IMR-90 (cell line): ENCODE measurements at regions not wholly inside any gene's neighbourhood (a gene's known extent, or its start where the extent isn't known, plus 50 kb on each side); places are given as distances from the start of the nearest gene placed in this dataset.

Experiments used
- ATAC-seq: fragments of 200-7000 bp; cut with Tn5 transposase; 2 replicates; pipeline ENCODE4 v1.9.1; 2020; ENCODE audit warnings: low read depth, mild to moderate bottlenecking, moderate library complexity
- BruUV-seq: library from RNA; stranded (reverse); fragments of 400-500 nt; replicated peaks from 2 replicates; lab custom pipeline; 2021; lab: Mats Ljungman, UMichigan
- CTCF ChIA-PET: fragments of 300-600 bp; formaldehyde crosslinking; extraction: SDS; loops from one replicate; lab custom pipeline; 2021; ENCODE audit warnings: antibody characterized with exemption; lab: Yijun Ruan, JAX
- POLR2A ChIA-PET: fragments of 300-600 bp; sonication (Branson Sonifier 250); formaldehyde crosslinking; loops from one replicate; lab custom pipeline; 2022; ENCODE audit warnings: antibody characterized with exemption; ENCODE audit not compliant: unreplicated experiment; lab: Charles Lee
- DNase-seq: peaks from one replicate; pipeline ENCODE4 v3.0.0; 2013
- H2AFZ ChIP-seq: replicated peaks from 2 replicates; pipeline ENCODE3; 2013; ENCODE audit warnings: low read length, mild to moderate bottlenecking; ENCODE audit not compliant: poor library complexity
- H2AK5ac ChIP-seq: 2 replicates; pipeline ENCODE4 v1.6.1; 2013; ENCODE audit warnings: low read depth, low read length, inconsistent platforms
- H2AK9ac ChIP-seq: replicated peaks from 2 replicates; pipeline ENCODE3; 2013; ENCODE audit warnings: mild to moderate bottlenecking, low read depth, low read length, moderate library complexity; ENCODE audit not compliant: poor library complexity
- H2BK120ac ChIP-seq: 2 replicates; pipeline ENCODE4 v1.6.1; 2013; ENCODE audit warnings: low read depth, low read length, inconsistent platforms
- H2BK15ac ChIP-seq: 3 replicates; pipeline ENCODE4 v1.6.1; 2013; ENCODE audit warnings: low read depth, low read length, inconsistent platforms
- H2BK20ac ChIP-seq: 2 replicates; pipeline ENCODE4 v1.6.1; 2013; ENCODE audit warnings: low read depth, mild to moderate bottlenecking, inconsistent platforms, low read length, moderate library complexity
- H2BK5ac ChIP-seq: 2 replicates; pipeline ENCODE4 v1.6.1; 2013; ENCODE audit warnings: mild to moderate bottlenecking, low read depth, low read length, inconsistent platforms; ENCODE audit not compliant: poor library complexity, severe bottlenecking
- H3K14ac ChIP-seq: replicated peaks from 2 replicates; pipeline ENCODE4 v1.6.1; 2013; ENCODE audit warnings: low read depth, low read length, inconsistent platforms
- H3K18ac ChIP-seq: 2 replicates; pipeline ENCODE4 v1.6.1; 2013; ENCODE audit warnings: low read depth, low read length, control low read depth
- H3K23ac ChIP-seq: 2 replicates; pipeline ENCODE4 v1.6.1; 2013; ENCODE audit warnings: low read depth, low read length, inconsistent platforms
- H3K27ac ChIP-seq: 2 replicates; pipeline ENCODE4 v1.5.1; 2013; ENCODE audit warnings: mild to moderate bottlenecking, control low read depth, low read length; ENCODE audit not compliant: insufficient read depth
- H3K27me3 ChIP-seq: 2 replicates; pipeline ENCODE4 v1.6.1; 2013; ENCODE audit warnings: low read length; ENCODE audit not compliant: control insufficient read depth, insufficient read depth
- H3K36me3 ChIP-seq: 2 replicates; pipeline ENCODE4 v1.6.1; 2013; ENCODE audit warnings: low read length, mixed read lengths; ENCODE audit not compliant: control insufficient read depth, insufficient read depth
- H3K4ac ChIP-seq: 2 replicates; pipeline ENCODE4 v1.6.1; 2013; ENCODE audit warnings: low read depth, low read length, inconsistent platforms
- H3K4me1 ChIP-seq: 2 replicates; pipeline ENCODE4 v1.6.1; 2013; ENCODE audit warnings: low read length, mixed read lengths; ENCODE audit not compliant: control insufficient read depth, insufficient read depth
- H3K4me2 ChIP-seq: 2 replicates; pipeline ENCODE4 v1.6.1; 2013; ENCODE audit warnings: low read depth, mild to moderate bottlenecking, control low read depth, low read length, moderate library complexity
- H3K4me3 ChIP-seq: 2 replicates; pipeline ENCODE4 v1.5.1; 2013; ENCODE audit warnings: low read depth, mild to moderate bottlenecking, control low read depth, low read length, moderate library complexity; ENCODE audit not compliant: insufficient read depth
- H3K56ac ChIP-seq: 2 replicates; pipeline ENCODE4 v1.6.1; 2013; ENCODE audit warnings: low read length, inconsistent platforms; ENCODE audit not compliant: insufficient read depth; ENCODE audit errors: extremely low read depth
- H3K79me1 ChIP-seq, 2 experiments: 2 replicates each; pipeline ENCODE4 v1.6.1; 2013; ENCODE audit warnings: low read length in 2 of 2, inconsistent platforms in 1 of 2, low read depth in 1 of 2
- H3K9ac ChIP-seq: 2 replicates; pipeline ENCODE4 v1.6.1; 2013; ENCODE audit warnings: low read depth, low read length, control low read depth
- H3K9me1 ChIP-seq: 2 replicates; pipeline ENCODE4 v1.6.1; 2013; ENCODE audit warnings: low read length, inconsistent platforms; ENCODE audit not compliant: insufficient read depth
- H3K9me3 ChIP-seq: 2 replicates; pipeline ENCODE4 v1.6.1; 2013; ENCODE audit warnings: low read length; ENCODE audit not compliant: control insufficient read depth, insufficient read depth
- H4K20me1 ChIP-seq: 2 replicates; pipeline ENCODE4 v1.6.1; 2013; ENCODE audit warnings: low read length, inconsistent platforms; ENCODE audit not compliant: insufficient read depth
- H4K5ac ChIP-seq: 2 replicates; pipeline ENCODE4 v1.6.1; 2013; ENCODE audit warnings: mild to moderate bottlenecking, low read depth, low read length, control low read depth
- H4K8ac ChIP-seq, 2 experiments: 2 replicates each; pipeline ENCODE4 v1.6.1; 2013; ENCODE audit warnings: low read depth in 2 of 2, low read length in 2 of 2, control low read depth in 1 of 2, inconsistent platforms in 1 of 2
- H4K91ac ChIP-seq: 2 replicates; pipeline ENCODE4 v1.6.1; 2013; ENCODE audit warnings: low read depth, low read length, inconsistent platforms; ENCODE audit not compliant: insufficient read depth
- BHLHE40 ChIP-seq: fragments of 150-350 bp; IDR thresholded peaks from 2 replicates; pipeline ENCODE4 v1.6.1; 2016; ENCODE audit warnings: mild to moderate bottlenecking, low read depth, low read length
- CEBPB ChIP-seq: IDR thresholded peaks from 2 replicates; pipeline ENCODE4 v1.6.1; 2012; ENCODE audit warnings: low read depth, low read length, improper control_type of control experiment
- CHD1 ChIP-seq: IDR thresholded peaks from 2 replicates; pipeline ENCODE4 v1.6.1; 2012; ENCODE audit warnings: low read depth, low read length, improper control_type of control experiment
- ELK1 ChIP-seq: fragments of 150-350 bp; IDR thresholded peaks from 2 replicates; pipeline ENCODE4 v1.6.1; 2016; ENCODE audit warnings: low read depth, mild to moderate bottlenecking, low read length, moderate library complexity, borderline replicate concordance
- FOS ChIP-seq: fragments of 150-350 bp; IDR thresholded peaks from 2 replicates; pipeline ENCODE4 v1.6.1; 2016; ENCODE audit warnings: low read depth, low read length
- MAFK ChIP-seq: IDR thresholded peaks from 2 replicates; pipeline ENCODE4 v1.6.1; 2012; ENCODE audit warnings: low read depth, low read length, improper control_type of control experiment
- MAZ ChIP-seq: IDR thresholded peaks from 2 replicates; pipeline ENCODE4 v1.6.1; 2012; ENCODE audit warnings: low read depth, mild to moderate bottlenecking, low read length, improper control_type of control experiment, moderate library complexity, borderline replicate concordance
- MXI1 ChIP-seq: IDR thresholded peaks from 2 replicates; pipeline ENCODE4 v1.6.1; 2012; ENCODE audit warnings: low read depth, mild to moderate bottlenecking, low read length, moderate library complexity, borderline replicate concordance
- POLR2A ChIP-seq: IDR thresholded peaks from 2 replicates; pipeline ENCODE4 v1.6.1; 2012; ENCODE audit warnings: mild to moderate bottlenecking, low read depth, low read length
- RAD21 ChIP-seq: IDR thresholded peaks from 2 replicates; pipeline ENCODE4 v1.6.1; 2012; ENCODE audit warnings: low read length, improper control_type of control experiment
- RCOR1 ChIP-seq: IDR thresholded peaks from 2 replicates; pipeline ENCODE4 v1.6.1; 2012; ENCODE audit warnings: mild to moderate bottlenecking, low read length, improper control_type of control experiment; ENCODE audit not compliant: insufficient replicate concordance
- SMC3 ChIP-seq: fragments of 150-350 bp; IDR thresholded peaks from 2 replicates; pipeline ENCODE4 v1.6.1; 2016; ENCODE audit warnings: low read depth, mild to moderate bottlenecking, antibody characterized with exemption, low read length, moderate library complexity
- USF2 ChIP-seq: fragments of 150-350 bp; IDR thresholded peaks from 2 replicates; pipeline ENCODE4 v1.6.1; 2017; ENCODE audit warnings: mild to moderate bottlenecking, antibody characterized with exemption, low read length, low read depth
- WGBS, 2 experiments: methylation state at CpG; one replicate each; pipeline versions ENCODE4 v1.1.5 to v1.1.7; 2013; ENCODE audit warnings: missing lambda C conversion rate in 2 of 2; ENCODE audit not compliant: insufficient read length in 1 of 2; ENCODE audit errors: extremely low coverage in 2 of 2; 5-methylcytosine and 5-hydroxymethylcytosine counted together
- dilution Hi-C: fragments of 300-500 bp; cut with HindIII; formaldehyde crosslinking; loops from one replicate; pipeline ENCODE4 v1.14.3; 2018; ENCODE audit warnings: low sequenced_read_pairs; ENCODE audit not compliant: unreplicated experiment
- in situ Hi-C: fragments of 300-500 bp; cut with MboI; formaldehyde crosslinking; loops from 3 replicates; pipeline ENCODE4 v1.14.3; 2019; ENCODE audit warnings: low sequenced_read_pairs, inconsistent platforms, mixed read lengths
- intact Hi-C: fragments of 100-400 bp; cut with micrococcal nuclease; formaldehyde crosslinking; loops from 2 replicates; pipeline ENCODE4 v1.10.0; 2022
- TF ChIP-seq, protein P1 (sequence below): conservative IDR thresholded peaks from 2 replicates; pipeline ENCODE4 v1.5.1; 2012; ENCODE audit warnings: mild to moderate bottlenecking, low read depth, low read length, improper control_type of control experiment

GRCh38 chr2:9737053-9737875 lies 106.0 kb upstream of the TAF1B start:
- POLR2A ChIA-PET, result no interaction called here
- Histone ChIP-seq H2BK20ac (no peak overlapping the region), H3K4ac (0 out of 2 replicates have a peak overlapping the region, but pooled peaks have one; percentile 4), H3K18ac (no peak overlapping the region), H3K56ac (no peak overlapping the region), H2BK5ac (no peak overlapping the region), H3K9me1 (0 out of 2 replicates have a peak, but pooled peaks cover 3% of the 10 kb centered on the region), H4K20me1 (no peaks in the 10 kb centered on the region), H3K4me2 (no peak overlapping the region), H2BK15ac (no peak overlapping the region), H4K8ac (0 out of 4 replicates have a peak overlapping the region, but pooled peaks of 1 of the 2 experiments have one; percentile 24), H3K9me3 (peaks cover 3% of the 10 kb centered on the region; the same call in 1 of the 2 replicates), H4K5ac (no peak overlapping the region), H2AFZ (peak overlapping the region; percentile 24), H3K27me3 (peaks cover 4% of the 10 kb centered on the region), H3K27ac (no peak overlapping the region), H3K4me3 (no peak overlapping the region), H3K79me1 (no peaks in the 10 kb centered on the region), H3K9ac (no peak overlapping the region), H2AK9ac (peak overlapping the region; percentile 5), H2AK5ac (0 out of 2 replicates have a peak overlapping the region, but pooled peaks have one; percentile 23), H3K4me1 (peaks cover 3% of the 10 kb centered on the region; the same call in 1 of the 2 replicates), H3K36me3 (no peaks in the 10 kb centered on the region), H3K23ac (no peak overlapping the region), H4K91ac (no peak overlapping the region), H3K14ac (no peak overlapping the region), H2BK120ac (no peak overlapping the region)
- dilution Hi-C loops, result no loop called here
- WGBS, 2 experiments, result no CpG with 5 or more reads among the region's 9 CpGs
- peak; percentile 56; the same call in 1 of the 2 replicates for ATAC-seq
- CTCF ChIA-PET, result interaction anchor here (0.5 kb wide), 1 partner anchor 33 kb away, joined by 3 read pairs; no protein-coding TSS in a partner anchor
- BruUV-seq, result no TSS peak
- peak; percentile 50 for DNase-seq
- in situ Hi-C loops, result no loop called here
- intact Hi-C loops, result loop anchor here (5.0 kb wide), 1 partner anchor 105 kb away; the partner anchor contains the start of gene YWHAQ
- TF ChIP-seq RCOR1 (no peak), POLR2A (no peak), ELK1 (no peak), SMC3 (peak; percentile 44; the same call in 1 of the 2 replicates), RAD21 (peak; percentile 41), CEBPB (no peak), MAZ (no peak), MAFK (no peak), MXI1 (no peak), BHLHE40 (no peak), USF2 (no peak), FOS (no peak), CHD1 (no peak)
- TF ChIP-seq, protein P1, sequence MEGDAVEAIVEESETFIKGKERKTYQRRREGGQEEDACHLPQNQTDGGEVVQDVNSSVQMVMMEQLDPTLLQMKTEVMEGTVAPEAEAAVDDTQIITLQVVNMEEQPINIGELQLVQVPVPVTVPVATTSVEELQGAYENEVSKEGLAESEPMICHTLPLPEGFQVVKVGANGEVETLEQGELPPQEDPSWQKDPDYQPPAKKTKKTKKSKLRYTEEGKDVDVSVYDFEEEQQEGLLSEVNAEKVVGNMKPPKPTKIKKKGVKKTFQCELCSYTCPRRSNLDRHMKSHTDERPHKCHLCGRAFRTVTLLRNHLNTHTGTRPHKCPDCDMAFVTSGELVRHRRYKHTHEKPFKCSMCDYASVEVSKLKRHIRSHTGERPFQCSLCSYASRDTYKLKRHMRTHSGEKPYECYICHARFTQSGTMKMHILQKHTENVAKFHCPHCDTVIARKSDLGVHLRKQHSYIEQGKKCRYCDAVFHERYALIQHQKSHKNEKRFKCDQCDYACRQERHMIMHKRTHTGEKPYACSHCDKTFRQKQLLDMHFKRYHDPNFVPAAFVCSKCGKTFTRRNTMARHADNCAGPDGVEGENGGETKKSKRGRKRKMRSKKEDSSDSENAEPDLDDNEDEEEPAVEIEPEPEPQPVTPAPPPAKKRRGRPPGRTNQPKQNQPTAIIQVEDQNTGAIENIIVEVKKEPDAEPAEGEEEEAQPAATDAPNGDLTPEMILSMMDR, result peak; percentile 55
